ENCODE measurements at regions not wholly inside any gene's neighbourhood (a gene's known extent, or its start where the extent isn't known, plus 50 kb on each side); places are given as distances from the start of the nearest gene placed in this dataset.
"Not testable (repeated sequence)": the region's sequence is repeated elsewhere in the genome, so short reads cannot be mapped to it uniquely, and the experiment has no call there.

DNA sequence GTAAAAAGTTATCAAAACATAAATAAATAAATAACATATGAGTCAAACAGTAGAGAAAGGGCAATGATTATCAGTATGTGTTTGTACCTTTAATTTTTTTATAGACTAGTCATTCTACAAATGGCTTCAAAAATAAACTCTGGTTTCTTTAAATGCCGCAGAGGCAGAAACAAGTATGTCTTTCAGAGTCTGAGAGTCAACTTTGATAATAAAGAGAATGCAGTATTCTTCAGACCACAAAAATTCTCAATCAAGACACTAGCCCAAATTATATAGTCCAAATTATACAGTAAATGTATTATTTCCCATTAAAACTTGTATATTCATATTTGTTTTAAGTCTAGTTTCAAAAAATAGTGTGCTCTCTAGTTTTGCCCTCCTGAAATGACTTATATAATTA lies 1142.3 kb downstream of the NXPH1 start:
- DNase-seq, result no peak

DNA sequence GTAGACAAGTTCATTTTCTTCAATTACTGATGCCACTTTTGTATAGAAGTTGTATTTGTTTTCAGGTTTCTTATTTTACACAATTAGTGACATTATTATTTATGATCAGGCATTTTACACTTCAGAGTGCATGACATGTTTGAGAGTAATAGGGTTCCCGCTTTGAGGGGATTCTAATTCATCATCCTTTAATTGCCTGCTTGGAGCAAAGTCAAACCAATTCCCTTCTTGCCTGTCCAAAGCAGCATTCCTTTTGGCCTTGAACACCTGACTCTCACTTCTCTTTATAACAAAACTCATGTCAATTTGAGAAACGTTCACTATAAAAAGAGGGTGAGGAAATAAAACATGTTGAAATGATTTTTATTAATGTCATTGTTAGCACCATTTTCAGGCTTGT lies 1149.4 kb downstream of the NXPH1 start:
- no peak for DNase-seq

DNA sequence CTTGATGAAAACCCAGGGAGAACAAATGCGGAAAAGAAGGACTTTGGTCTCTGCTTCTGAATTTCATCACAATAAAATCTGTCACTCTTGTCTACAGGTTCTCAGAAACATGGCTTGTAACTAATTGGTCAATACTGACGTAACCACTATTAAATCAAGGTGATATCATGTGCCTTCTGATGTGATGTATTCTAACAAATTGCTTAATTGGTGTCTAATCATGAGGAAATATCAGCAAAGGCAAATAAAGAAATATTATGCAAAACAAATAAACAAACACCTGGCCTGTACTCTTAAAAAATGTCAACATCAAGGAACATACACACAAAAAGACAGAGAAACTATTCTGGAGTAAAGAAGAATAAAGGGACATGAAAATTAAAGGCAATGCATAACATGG lies 1165.0 kb downstream of the NXPH1 start:
- no peak for DNase-seq

DNA sequence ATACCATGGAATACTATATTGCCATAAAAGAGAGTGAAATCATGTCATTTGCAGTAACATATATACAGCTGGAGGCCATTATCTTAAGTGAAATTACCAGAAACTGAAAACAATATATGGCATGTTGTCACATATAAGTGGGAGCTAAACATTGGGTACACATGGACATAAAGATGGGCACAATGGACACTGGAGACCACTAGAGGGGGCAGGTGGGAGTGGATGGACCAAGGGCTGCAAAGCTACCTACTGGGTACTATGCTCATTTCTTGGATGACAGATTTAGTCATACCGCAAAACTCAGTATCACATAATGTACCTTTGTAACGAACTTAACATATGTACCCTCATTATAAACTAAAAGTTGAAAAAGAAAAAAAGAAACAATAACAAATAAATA lies 1167.6 kb downstream of the NXPH1 start:
- no peak for DNase-seq

DNA sequence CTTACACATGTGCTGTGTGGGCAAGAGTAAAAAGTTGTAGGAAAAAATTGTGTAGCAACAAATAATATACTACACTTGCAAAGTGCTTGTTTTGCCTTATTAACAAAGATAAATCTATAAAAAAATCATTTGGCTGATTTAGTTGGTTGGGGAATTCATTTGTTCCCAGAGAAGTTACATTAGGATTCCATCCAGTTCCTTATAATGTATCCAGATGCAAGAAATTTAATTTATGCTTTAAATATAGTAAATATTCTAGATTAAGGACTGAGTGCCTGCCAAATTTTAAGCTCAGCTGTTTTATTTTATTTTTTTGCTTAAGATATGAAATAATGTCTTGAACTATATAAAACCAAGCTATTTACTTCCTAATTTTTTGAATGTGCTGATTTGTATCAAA lies 1169.9 kb downstream of the NXPH1 start:
- no peak for DNase-seq

DNA sequence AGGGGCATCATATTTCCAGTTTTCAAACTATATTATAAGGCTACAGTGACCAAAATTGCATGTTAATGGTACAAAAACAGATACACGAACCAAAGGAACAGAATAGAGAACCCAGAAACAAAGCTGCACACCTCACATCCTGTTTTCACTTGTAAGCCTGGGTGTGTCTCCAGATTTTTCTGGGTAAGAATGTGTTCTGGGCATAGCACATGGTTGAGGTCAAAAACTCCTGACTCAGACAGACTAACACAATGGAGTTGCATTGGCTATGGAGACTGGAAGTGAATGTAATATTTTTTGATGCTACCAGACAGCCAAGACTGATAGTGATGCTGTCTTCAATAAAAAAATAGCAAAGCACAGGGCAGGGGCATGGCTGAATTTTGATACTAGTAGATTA lies 1175.2 kb downstream of the NXPH1 start:
- no peak for DNase-seq

DNA sequence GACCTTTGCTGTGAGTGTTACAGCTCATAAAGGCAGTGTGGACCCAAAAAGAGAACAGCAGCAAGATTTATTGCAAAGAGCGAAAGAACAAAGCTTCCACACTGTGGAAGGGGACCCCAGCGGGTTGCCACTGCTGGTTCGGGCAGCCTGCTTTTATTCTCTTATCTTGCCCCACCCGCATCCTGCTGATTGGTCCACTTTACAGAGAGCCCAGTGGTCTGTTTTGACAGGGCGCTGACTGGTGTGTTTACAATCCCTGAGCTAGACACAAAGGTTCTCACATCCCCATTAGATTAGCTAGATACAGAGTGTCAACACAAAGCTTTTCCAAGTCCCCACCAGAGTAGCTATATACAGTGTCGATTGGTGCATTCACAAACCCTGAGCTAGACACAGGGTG lies 1187.5 kb downstream of the NXPH1 start:
- not testable (repeated sequence) for DNase-seq

DNA sequence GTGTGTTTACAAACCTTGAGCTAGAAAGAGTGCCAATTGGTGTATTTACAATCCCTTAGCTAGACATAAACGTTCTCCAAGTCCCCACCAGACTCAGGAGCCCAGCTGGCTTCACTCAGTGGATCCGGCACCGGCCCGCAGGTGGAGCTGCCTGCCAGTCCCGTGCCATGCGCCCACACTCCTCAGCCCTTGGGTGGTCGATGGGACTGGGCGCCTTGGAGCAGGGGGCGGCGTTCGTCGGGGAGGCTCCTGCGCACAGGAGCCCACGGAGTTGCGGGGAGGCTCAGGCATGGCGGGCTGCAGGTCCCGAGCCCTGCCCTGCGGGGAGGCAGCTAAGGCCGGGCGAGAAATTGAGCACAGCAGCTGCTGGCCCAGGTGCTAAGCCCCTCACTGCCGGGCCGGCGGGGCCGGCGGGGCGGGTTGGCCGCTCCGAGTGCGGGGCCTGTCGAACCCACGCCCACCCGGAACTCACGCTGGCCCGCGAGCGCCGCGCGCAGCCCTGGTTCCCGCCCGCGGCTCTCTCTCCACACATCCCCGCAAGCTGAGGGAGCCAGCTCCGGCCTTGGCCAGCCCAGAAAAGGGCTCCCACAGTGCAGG lies 1188.0 kb downstream of the NXPH1 start:
- DNase-seq, result not testable (repeated sequence)

DNA sequence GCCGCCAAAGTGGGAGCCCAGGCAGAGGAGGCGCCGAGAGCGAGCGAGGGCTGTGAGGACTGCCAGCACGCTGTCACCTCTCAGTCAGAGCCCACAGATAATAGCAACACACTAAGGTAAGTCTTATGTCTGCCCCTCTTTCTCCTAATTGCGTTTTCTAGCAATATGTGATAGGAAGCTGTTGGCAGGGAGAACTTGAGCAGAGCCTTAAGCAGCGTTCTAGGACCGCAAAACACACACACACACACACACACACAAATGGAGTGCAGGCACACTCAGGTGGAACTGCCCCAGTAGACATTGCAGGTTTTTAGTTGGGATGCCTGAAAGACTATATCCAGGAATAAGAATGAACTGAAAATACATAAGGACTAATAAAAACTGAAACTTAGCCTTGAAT lies 1188.5 kb downstream of the NXPH1 start:
- DNase-seq, result no peak

DNA sequence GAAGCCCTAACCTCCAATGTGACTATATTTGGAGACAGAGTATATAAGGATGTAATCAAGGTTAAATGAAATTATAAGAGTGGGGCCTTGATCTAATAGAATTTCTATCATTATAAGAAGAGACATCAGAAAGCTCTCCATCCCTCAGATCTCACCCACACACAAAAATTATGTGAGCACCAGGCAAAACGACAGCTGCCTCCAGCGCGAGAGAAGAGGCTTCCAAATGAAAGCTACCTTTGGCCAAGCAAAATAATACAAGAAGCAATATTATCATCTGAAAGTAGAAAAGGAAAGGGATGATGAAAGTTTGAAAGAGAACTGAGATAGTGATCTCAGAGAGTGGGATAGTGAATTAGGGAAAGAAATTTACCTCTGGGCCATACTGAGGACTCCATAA lies 1192.5 kb downstream of the NXPH1 start:
- no peak for DNase-seq

DNA sequence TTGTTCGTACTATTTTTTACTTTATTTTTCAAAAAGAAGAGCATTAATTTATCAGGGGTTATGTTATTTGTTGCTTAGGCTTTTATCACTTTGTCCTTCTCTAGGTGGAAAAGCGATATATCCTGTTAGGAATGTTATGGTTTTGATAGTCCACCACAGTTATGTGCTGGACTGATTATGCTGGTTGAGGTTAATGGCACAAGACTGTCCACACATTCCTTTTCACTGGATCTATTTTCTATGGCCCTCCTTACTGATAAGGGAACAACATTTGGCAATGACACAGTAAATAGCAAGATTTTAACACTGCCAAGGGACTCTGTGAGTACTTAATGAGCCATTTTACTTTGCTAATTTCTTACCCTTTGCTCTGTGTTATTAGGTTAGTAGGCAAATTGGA lies 1212.3 kb downstream of the NXPH1 start:
- no peak for DNase-seq

DNA sequence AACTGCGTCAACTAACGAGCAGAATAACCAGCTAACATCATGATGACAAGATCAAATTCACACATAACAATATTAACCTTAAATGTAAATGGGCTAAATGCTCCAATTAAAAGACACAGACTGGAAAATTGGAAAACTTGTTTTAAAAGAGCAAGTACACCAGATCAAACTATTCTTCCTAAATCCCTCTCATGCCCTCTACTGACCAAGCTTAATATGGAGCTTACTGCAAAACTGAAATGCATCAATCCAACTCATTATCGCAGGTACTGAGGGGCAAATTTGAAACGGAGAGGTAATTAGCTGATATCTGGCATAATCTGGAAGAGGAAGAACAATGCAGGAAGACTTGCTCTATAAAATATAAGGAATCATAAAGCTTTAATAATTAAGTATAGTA lies 1223.8 kb downstream of the NXPH1 start:
- DNase-seq, result no peak

DNA sequence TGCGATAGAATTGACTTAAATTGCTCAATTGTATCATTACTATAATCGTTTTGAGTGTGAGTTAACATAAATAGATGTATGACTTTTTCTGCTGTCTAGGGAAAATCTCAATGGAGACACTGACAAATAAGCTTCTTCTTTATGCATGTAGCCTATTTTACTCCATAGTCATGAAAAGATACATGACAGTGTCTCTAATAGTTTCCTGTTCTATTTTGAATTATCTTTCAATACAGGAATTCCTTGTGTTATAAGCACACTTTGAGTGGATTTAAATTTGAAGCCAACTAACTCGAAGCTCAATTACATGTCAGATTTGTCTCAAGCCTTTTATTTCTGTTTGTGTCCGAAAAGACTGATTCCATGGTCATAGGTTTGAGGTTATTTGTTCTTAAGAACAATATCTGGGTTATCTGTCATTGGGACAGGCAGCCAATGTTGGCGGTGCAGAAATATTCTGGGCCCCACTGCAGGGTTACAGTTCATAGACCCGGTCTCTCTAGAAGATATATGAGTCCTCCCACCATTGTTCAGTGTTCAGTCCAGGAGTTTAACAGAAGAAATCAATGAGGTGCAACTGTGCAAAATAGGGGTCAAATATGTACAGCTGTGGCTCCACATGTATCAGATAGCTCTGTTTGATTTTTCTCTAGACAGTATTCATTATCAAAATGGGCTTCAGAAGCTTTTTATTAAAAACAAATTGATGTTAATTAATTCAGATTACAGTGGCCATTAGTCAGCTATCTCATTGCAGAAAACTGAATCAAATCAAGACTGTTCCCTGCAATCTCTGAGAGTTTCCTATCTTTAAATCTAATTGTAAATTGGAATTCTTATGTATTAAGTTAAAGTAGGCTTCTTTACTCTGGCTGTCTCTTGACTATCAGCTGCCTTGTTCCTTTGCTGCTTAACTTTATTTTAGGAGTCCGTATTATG lies 1238.8 kb downstream of the NXPH1 start:
- DNase-seq, result no peak

DNA sequence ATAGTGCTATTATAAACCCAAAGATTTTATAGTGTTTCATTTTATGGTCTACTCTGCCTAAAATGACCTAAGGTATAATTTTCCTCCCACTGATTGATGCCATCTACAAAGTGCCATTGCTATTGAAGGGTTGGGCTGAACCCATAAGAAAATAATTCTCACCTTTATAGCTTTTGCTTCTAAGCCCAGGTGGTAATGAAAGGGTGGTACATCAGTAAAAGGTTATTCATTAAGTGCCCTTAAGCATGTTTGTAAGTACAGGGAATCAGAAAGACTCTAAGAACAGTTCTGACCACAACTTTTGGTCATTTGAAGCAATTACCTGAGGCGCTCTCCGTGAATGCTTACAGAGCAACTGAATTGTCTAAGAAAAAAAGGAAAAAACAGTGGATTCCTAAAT lies 1247.3 kb downstream of the NXPH1 start:
- no peak for DNase-seq

DNA sequence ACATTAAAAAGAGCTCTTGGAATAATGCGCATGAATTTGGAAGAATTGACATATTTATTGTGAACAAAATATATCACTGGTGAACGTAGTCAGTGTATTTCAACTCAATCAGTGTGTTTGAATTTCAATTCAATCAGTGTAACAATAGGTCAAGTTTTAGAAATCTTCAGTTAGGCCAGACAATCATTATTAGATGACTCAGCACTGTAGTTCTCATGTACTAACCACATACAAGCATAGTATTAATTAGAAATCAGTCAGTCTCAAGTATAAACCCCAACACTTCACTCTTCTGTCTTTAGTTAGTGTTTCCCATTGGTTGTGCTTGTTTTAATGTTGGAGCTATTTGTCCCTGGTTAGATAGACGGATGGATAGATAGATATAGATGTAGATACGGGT lies 1247.9 kb downstream of the NXPH1 start:
- DNase-seq, result no peak

DNA sequence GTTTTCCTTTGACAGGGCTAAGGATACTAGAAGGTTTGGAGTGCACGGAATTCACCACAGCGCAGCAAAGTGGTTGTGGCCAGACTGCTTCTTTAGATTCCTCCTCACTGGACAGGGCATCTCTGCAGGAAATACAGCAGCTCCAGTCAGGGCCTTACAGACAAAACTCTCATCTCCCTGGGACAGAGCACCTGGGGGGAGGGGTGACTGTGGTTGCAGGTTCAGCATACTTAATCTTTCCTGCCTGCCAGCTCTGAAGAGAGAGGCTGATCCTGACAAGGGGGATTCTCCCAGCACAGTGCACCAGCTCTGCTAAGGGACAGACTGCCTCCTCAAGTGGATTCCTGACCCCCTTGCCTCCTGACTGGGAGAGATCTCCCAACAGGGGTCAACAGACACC lies 1257.9 kb downstream of the NXPH1 start:
- DNase-seq, result no peak

DNA sequence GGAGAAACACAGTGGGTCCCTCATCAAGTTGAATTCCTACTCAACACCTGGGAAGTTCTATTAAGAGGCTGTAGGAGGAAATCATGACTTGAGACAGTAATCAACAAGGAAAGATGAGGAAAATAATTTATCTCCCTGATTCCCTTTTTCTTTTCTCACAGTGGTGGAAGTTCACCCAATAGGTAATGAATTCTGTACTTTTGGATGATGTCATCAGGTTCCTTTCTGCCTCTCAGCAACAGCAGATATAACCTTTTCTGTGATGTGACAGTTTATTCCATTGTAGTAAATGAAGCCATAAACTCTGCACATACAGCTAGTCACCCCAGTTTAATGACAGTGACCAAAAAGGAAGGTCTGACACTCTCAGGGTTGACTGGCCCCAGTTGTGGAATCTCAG lies 1265.0 kb downstream of the NXPH1 start:
- no peak for DNase-seq

DNA sequence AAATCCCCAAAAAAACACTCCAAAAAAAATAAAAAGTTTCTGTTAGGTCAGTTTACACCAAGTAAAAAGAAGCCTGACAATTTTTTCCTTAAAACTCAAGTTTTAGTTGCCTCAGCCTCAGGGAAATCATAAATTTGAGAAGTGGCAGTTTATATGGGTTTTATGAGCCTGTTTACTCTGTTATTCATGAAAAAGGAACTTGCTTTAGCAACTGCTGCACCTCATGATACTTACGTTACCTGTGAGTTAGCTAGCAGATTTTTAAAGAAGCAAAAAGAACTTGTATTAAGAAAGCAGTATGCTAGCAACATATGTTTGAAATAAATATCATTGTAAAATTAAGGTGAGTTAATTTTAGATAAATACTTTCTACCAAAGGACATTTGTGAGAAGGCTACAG lies 1264.5 kb upstream of the PHF14 start:
- DNase-seq, result no peak

DNA sequence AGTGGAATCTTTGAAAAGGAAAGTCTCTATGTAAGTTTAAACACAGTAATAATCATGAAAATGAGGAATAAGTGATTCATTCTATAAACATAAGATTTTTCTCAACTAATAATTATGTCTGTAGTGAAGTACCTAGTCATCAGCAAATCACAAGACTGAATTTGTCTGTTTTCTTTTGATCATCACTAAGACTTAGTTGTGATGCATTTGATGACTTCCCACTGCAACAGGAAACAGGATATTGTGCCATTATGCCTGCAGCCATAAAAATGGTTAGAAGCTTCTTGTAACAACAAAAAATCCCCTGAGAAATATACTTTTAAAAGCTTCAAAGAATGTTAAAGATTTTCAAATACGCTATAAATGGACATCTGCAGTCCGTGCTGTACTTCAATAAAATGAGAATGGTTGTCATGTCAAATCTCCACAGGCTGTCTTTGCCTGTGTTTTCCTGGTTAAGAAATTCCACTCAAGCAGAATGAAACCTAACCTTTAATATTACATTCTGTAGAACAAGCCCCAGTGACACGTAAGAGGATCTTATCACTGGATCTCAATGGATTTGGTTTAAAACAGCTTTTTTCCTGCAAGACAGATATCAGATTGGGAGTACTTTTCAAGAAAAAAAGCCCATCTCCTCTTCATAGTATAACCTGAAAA lies 1262.3 kb upstream of the PHF14 start:
- no peak for DNase-seq

DNA sequence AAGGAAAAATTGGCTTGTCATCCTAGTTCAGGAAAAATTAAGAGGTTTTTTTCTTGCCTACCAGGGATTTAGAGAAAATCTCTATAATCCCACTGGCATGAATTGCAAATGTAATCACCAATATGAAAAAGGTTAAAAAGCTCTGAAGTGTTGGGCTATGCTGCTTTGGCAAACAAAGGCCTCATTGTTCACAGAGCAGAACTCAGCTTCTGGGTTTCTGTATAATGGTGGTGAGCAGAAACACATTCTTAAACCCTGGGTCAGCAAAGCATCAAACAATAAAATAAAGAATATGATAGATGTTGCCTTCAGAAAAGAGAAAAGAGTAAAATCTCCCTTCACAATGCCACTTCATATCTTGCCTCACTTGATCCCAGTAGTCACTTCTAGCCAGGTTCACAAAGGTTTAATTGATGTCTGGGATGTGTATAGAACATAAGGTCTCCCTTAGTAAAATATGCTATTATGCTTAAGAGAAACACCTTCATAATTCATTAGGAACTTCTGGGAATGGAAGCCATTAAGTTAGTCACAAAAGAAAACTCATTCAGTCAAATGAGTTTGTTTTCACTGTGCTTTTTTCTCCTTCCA lies 1255.5 kb upstream of the PHF14 start:
- no peak for DNase-seq

DNA sequence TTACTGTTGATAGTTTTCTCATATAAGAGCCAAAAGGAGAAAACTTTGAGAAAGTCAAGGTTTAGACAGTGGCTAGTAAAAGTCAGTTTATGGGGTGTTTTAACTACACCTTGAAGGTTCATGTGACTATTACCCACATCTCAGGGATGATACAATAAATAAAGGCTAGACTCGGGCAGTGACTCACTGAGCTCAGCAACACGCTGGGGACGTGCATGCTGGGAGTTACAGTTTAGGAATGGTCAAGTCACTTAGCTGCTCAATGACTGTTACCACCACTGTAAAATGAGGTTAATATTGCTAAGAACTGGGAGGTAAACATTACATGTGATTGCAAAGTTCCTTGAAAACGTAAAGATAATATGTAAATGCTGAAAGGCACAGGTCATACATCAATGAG lies 1254.4 kb upstream of the PHF14 start:
- no peak for DNase-seq

DNA sequence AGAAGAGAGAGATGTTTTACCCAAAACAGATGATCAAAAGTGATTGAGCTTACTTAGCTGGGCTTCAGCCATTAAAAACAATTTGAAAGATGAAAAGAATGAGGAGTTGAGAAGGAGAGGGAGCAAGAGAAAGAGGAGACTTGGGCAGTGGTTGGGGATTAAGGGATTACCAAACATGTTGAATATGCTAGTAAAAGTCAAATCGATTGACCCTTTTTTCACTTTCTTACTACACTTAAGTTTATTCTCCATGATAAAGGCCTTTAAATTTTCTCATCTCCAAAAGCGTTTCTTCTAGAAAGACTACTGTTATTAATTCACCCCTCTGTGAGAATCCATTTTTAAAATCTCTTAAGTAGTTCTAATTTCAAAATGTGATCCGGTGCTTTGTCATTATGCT lies 1254.0 kb upstream of the PHF14 start:
- no peak for DNase-seq

DNA sequence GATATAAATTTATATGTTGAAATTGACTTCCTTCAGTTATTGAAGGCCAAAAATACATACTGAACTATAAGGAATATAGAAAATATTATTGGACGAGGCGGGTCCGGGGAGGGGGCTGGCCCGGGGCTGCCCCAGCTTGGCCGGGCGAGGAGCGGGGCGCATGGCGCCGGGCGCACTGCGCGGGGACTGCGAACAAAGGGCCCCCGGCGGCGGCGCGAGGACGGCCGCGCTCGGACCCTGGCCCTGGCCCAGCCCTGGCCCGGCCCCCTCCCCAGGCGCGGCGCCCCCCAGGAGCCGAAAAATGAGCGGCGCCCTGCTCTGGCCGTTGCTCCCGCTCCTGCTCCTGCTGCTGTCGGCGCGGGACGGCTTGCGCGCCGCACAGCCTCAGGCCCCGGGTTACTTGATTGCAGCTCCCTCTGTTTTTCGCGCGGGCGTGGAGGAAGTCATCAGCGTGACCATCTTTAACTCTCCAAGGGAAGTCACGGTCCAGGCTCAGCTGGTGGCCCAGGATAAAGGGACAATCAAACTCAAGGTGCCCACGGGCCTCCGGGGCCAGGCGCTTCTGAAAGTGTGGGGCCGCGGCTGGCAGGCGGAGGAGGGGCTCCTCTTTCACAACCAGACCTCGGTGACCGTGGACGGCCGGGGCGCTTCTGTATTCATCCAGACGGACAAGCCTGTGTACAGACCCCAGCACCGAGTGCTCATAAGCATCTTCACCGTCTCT lies 1247.6 kb upstream of the PHF14 start:
- DNase-seq, result not testable (repeated sequence)

All from DMS79 (cell line).